PC-9 (cell line): ENCODE measurements at regions not wholly inside any gene's neighbourhood (a gene's known extent, or its start where the extent isn't known, plus 50 kb on each side); places are given as distances from the start of the nearest gene placed in this dataset.

Experiments
- EZH2 ChIP-seq: fragments of 200-600 bp; sonication (generic); IDR thresholded peaks from 2 replicates; pipeline ENCODE4 v1.8.0; 2017; ENCODE audit warnings: antibody characterized with exemption, low read depth
- TF ChIP-seq, protein P1 (sequence below): fragments of 200-600 bp; sonication (generic); conservative IDR thresholded peaks from 2 replicates; pipeline ENCODE4 v1.6.1; 2017; ENCODE audit warnings: mixed run types, antibody characterized with exemption, mild to moderate bottlenecking, moderate library complexity

DNA sequence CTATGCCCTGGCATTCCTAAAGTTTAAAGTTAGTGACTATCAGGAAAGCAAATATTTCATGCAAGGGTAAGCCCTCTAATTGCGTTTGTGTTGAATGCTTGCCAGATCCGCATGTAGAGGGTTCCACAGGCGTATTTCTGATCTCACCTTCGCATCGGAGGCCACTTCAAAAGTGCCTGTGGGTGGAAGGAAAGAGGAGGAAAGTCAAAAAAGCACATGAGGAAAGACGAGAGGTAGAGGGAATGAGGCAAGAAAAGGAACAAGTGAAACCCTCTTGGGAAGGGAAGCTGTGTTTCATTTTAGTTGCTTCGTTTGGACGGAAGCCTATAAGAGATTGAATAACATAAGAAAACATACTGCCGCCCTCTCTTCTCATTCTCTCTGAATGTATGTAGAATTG is 628.8 kb downstream of the SPRY1 start:
- TF ChIP-seq, protein P1, sequence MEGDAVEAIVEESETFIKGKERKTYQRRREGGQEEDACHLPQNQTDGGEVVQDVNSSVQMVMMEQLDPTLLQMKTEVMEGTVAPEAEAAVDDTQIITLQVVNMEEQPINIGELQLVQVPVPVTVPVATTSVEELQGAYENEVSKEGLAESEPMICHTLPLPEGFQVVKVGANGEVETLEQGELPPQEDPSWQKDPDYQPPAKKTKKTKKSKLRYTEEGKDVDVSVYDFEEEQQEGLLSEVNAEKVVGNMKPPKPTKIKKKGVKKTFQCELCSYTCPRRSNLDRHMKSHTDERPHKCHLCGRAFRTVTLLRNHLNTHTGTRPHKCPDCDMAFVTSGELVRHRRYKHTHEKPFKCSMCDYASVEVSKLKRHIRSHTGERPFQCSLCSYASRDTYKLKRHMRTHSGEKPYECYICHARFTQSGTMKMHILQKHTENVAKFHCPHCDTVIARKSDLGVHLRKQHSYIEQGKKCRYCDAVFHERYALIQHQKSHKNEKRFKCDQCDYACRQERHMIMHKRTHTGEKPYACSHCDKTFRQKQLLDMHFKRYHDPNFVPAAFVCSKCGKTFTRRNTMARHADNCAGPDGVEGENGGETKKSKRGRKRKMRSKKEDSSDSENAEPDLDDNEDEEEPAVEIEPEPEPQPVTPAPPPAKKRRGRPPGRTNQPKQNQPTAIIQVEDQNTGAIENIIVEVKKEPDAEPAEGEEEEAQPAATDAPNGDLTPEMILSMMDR, result no peak
- no peak for TF ChIP-seq EZH2
